TTC549 (cell line): ENCODE measurements at regions not wholly inside any gene's neighbourhood (a gene's known extent, or its start where the extent isn't known, plus 50 kb on each side); places are given as distances from the start of the nearest gene placed in this dataset.
"Not testable (repeated sequence)": the region's sequence is repeated elsewhere in the genome, so short reads cannot be mapped to it uniquely, and the experiment has no call there.

Experiments
- FAIRE-seq: peaks from 2 replicates; lab custom pipeline; 2012; peaks lifted over from hg19 to GRCh38; lab: Jason Lieb, UNC

GRCh38 chr1:60516996-60517395, 443.4 kb upstream of the C1orf87 start:
- no peak for FAIRE-seq

DNA sequence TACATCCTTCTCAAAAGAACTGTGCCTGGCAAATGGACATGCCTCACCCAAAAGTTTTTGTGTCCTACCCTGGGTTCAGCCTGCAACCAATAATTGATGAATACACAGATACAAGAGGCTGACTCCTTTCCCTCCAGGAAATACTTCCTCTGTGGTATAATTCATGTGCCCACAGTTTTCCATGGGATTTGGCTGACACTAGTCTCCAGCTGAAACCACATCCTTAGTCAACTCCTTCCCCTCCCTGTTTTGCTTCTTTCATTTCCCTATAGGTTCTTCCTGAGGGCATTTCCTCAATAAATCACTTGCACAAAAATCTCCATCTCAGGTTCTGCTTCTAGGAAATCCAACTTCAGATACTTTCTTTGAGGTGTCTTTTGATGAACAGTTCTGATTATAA, 436.6 kb upstream of the C1orf87 start:
- no peak for FAIRE-seq

- no peak for FAIRE-seq
Measured at GRCh38 chr1:60504206-60504840, 430.8 kb upstream of the C1orf87 start.

GRCh38 chr1:60503266-60503925, 429.8 kb upstream of the C1orf87 start:
- no peak for FAIRE-seq

GRCh38 chr1:60502506-60502905, 428.9 kb upstream of the C1orf87 start:
- no peak for FAIRE-seq

GRCh38 chr1:60489916-60490480, 416.4 kb upstream of the C1orf87 start:
- not testable (repeated sequence) for FAIRE-seq

DNA sequence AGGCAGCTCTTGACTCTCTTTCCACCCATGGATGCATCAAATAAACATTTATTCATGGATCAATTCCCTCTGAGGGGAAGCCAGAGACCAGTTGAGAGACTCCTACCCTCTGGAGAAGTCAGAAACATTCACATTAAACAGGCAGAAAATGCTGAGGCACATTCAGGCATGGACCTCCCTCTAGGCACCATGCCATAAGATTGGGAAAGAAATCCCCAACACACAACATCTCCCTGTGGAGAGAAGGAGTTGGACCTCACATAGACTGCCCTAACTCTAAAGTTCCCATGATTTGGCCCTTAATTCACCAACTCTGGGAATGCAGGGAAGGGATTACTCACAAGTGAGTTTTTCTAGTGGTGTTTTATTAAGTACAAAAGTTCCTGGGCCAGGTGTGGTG, 415.3 kb upstream of the C1orf87 start:
- FAIRE-seq = no peak

GRCh38 chr1:60487565-60488345, 414.2 kb upstream of the C1orf87 start:
- FAIRE-seq = no peak

- FAIRE-seq = no peak
Measured at GRCh38 chr1:60483509-60483908, 409.9 kb upstream of the C1orf87 start.

DNA sequence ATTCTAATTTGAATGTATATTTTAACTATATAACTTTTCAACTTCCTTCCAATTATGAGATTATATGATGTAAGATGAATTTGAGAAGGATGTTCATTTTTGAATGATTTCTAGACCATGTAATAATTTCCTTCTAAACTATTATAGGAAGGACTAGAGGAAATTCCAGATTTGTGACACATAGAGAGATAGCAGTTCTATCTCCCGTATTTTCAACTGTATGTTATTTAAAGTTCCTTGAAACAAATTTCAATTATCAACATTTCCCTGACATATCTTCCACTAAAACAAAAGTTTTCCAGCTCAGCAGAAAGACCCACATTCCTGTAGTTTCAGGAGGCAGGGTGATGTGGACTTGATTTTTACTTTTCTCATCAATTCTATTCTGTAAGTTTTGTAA, 396.7 kb upstream of the C1orf87 start:
- FAIRE-seq = no peak

DNA sequence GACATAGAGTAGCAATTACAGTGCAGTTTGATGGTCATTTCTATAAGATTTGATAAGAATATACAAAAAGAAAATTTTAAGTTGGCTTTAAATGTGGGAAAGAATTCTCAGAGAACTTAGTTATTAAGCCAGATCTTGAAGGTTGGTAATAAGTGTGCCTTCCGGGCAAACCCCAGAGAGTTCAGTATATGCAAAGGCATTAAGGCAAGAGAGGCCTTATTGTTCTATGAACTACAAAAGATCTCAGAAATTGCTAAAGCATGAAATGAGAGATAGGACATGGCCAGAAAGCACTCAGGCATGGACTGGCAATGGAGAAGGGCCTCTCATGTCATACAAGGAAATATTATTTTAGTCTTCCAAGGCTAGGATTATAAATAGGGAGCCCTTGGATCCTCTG, 390.2 kb upstream of the C1orf87 start:
- no peak for FAIRE-seq

GRCh38 chr1:60463146-60463545, 389.6 kb upstream of the C1orf87 start:
- FAIRE-seq = no peak

- no peak for FAIRE-seq
Measured at GRCh38 chr1:60461925-60462595, 388.5 kb upstream of the C1orf87 start.

DNA sequence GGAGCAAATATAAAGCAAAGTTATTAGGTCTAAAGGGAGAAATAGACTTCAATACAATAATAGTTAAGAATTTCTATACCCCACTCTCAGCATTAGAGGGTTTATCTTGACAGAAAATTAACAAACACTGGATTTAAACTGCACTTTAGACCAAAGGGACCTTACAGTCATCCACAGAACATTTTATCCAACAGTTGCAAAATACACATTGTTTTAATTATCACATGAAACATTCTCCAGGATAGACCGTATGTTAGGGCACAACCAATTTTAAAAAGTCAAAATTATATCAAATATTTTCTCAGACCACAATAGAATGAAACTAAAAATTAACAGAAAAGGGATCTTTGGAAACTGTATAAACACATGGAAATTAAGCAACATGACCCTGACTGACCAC, 384.5 kb upstream of the C1orf87 start:
- FAIRE-seq = no peak

GRCh38 chr1:60449876-60450275, 376.3 kb upstream of the C1orf87 start:
- FAIRE-seq = no peak

DNA sequence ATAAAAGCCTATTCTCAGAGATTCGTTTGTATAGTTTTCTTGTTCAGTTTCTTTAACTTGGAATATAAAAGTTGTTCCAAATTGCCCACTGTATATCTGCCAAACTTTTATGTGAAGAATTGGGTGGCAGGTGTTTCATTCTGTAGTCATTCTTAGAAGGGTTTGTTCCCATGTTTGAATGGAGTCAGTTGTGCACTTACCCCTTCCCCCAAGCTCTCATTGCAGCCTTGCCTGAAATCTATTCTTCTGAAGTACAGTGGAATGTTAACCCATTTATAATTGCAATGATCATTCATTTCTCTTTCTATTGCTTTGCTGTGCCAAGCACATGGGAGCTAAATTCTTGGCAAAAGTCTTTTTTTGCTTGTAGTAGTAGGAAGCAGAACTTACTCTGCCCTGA, 375.3 kb upstream of the C1orf87 start:
- no peak for FAIRE-seq

DNA sequence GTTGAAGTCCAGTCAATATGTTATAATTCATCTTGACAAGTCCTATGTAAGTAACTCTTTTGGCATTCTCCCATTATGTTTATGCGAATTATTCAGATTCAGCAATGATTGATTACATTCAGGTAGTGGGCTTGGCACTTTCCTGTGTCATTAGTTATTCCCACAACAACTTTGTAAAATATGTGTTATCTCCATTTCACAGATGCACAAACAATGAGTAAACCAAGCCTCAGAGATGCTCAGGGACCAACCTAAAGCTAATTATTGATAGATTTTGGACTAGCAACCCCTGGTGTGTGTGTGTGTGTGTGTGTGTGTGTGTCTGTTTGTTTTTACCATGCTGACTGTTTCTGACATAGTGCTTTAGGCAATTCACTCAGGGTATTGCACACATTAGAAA, 371.1 kb upstream of the C1orf87 start:
- no peak for FAIRE-seq

- no peak for FAIRE-seq
Measured at GRCh38 chr1:60436186-60436585, 362.6 kb upstream of the C1orf87 start.

DNA sequence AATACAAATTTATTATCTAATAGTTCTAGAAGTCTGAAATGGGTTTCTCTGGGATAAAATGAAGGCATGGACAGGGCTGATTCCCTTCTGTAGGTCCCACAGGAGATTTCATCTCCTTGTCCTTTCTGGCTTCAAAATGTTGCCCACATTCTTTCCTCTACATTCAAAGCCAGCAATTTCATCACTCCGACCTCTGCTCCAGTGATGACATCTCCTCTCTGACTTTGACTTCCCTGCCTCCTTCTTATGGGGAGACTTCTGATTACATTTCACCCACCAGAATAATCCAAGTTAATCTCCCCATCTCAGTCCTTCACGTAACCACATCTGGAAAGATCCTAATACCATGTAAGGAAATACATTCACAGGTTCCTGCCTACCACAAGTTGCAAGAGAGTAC, 358.0 kb upstream of the C1orf87 start:
- FAIRE-seq = no peak

DNA sequence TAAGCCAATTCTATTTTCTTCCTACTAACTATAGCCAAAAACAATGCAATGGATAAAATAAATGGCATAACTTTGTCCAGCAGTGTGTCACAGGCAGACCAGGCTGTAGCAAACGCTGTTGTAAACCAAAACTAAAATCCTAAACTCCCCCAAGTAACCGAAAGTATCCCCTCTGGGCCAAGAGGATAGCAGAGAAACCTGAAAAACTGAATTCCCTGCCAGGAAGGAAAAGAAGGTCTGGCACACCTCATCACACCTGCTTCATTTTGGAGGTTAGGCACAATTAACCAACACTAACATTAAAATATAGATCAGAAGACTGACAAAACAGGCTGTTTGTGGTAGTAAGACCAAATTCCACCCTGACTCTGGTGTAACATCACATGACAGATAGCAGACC, 356.8 kb upstream of the C1orf87 start:
- no peak for FAIRE-seq

GRCh38 chr1:60428127-60428526, 354.6 kb upstream of the C1orf87 start:
- no peak for FAIRE-seq

DNA sequence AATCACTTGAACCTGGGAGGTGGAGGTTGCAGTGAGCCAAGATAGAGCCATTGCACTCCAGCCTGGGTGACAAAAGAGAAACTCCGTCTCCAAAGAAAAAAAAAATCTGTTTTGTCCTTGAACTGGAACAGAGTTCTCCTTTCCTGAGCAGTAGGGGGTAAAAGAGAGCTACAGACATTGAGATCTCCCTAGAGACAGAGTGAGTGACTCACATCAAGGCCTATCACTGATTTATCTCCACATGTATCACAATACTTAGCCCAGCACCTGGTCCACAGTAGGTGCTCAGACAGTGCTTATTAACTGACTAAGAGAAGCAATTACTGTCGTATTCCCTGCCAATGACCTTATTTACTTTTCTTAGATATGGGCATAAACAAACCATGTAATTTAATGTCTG, 354.1 kb upstream of the C1orf87 start:
- FAIRE-seq = no peak

DNA sequence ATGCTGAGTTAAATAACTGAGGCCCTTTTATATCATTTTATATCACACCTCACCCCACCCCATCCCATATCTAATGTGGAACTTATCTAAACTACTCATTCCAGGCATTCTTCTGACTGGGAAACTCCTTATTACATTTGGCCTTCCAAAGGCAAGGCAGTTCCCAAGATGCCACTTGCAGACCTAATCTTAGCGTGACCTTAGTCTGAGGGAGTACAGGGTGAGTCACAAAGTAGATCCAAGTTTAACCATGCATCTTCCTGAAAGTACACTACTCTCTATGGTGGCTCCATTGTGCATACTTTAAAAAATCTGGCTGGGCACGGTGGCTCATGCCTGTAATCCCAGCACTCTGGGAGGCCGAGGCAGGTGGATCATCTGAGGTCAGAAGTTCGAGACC, 353.6 kb upstream of the C1orf87 start:
- no peak for FAIRE-seq
